AG20443 (cell line): ENCODE measurements at regions not wholly inside any gene's neighbourhood (a gene's known extent, or its start where the extent isn't known, plus 50 kb on each side); places are given as distances from the start of the nearest gene placed in this dataset.
A peak's percentile ranks its signal among the peaks of the same experiment; 100 is the strongest.

Experiments
- DNase-seq: peaks from one replicate; pipeline ENCODE4 v3.0.0; 2012; ENCODE audit warnings: low spot score, mixed read lengths

GRCh38 chr18:61948846-61949438 is 56.1 kb upstream of the RNF152 start:
- DNase-seq: no peak

DNA sequence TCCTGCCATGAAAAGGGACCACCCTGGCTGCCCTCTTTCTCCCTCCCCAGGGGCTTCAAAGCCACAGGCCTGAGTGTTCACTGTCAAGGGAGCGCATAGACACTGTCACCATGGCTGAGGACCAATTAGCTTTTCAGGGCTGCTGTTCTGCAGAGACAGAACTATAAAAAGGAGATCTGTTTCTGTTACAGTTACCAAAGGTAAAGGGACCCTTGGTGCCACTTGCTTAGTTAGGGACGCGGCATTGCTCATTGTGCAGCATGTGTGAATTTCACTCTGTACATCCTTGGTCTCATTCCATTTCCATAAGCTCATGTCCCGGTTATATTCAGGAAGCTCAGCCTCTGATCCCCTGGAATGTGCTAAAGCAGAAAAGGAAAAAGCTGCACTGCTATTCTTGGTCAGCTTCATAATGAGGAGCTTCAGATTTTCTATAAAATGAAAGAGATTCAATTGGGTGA is 55.5 kb upstream of the RNF152 start:
- no peak for DNase-seq

- peak; percentile 55 for DNase-seq
These were observed 53.6 kb upstream of the RNF152 start for GRCh38 chr18:61946449-61946848.

- no peak for DNase-seq
These were observed 50.6 kb upstream of the RNF152 start for GRCh38 chr18:61943175-61943964.
